ENCODE measurements at regions not wholly inside any gene's neighbourhood (a gene's known extent, or its start where the extent isn't known, plus 50 kb on each side); places are given as distances from the start of the nearest gene placed in this dataset.

DNA sequence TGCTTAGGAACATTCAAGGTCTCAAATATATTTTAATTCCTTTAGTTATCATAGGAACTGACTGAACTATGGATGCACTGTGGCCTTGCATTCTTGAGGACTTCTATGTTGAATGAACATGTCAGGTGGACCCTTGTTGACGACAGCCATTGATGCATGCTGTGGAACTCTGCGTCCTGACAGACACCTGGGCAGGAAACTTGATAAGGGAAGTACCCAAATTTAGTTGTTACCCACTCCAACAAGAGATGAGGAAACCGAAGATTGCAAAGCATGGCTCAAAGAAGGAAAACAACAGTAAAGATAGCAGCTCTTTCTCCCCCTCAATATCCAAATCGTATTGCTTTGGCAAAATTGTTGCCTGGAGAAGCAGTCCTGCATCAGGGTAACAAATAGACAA, 540.0 kb upstream of the NR3C2 start (continued):
- TF ChIP-seq CHD7 (IDR thresholded peaks at IDR 0.05; ENCODE audit: insufficient replicate concordance, low read length) (no peak), TAF1 (IDR thresholded peaks at IDR 0.05; ENCODE audit: low read depth, low read length) (no peak), USF2 (IDR thresholded peaks at IDR 0.05; ENCODE audit: low read length) (no peak), BRCA1 (IDR thresholded peaks at IDR 0.05; ENCODE audit: low read depth, low read length) (no peak), RXRA (IDR thresholded peaks at IDR 0.05; ENCODE audit: insufficient read depth, low read depth, low read length) (no peak), TBP (IDR thresholded peaks at IDR 0.05; ENCODE audit: low read depth, low read length) (no peak), CEBPB (IDR thresholded peaks at IDR 0.05; ENCODE audit: low read depth, low read length) (no peak), NANOG (IDR thresholded peaks at IDR 0.05; ENCODE audit: insufficient read depth, low read depth, low read length, poor library complexity, severe bottlenecking) (no peak)
- TF ChIP-seq, protein P1, sequence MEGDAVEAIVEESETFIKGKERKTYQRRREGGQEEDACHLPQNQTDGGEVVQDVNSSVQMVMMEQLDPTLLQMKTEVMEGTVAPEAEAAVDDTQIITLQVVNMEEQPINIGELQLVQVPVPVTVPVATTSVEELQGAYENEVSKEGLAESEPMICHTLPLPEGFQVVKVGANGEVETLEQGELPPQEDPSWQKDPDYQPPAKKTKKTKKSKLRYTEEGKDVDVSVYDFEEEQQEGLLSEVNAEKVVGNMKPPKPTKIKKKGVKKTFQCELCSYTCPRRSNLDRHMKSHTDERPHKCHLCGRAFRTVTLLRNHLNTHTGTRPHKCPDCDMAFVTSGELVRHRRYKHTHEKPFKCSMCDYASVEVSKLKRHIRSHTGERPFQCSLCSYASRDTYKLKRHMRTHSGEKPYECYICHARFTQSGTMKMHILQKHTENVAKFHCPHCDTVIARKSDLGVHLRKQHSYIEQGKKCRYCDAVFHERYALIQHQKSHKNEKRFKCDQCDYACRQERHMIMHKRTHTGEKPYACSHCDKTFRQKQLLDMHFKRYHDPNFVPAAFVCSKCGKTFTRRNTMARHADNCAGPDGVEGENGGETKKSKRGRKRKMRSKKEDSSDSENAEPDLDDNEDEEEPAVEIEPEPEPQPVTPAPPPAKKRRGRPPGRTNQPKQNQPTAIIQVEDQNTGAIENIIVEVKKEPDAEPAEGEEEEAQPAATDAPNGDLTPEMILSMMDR (IDR thresholded peaks at IDR 0.05; ENCODE audit: control extremely low read depth in 1 of 3, insufficient read depth in 1 of 3, low read depth in 1 of 3, low read length in 3 of 3): no peak

Measured in H1 (cell line).